HG03097 (cell line): ENCODE measurements at regions not wholly inside any gene's neighbourhood (a gene's known extent, or its start where the extent isn't known, plus 50 kb on each side); places are given as distances from the start of the nearest gene placed in this dataset.

Experiments used
- ATAC-seq: cut with Tn5 transposase; IDR thresholded peaks from one replicate; pipeline ENCODE4 v1.9.1; 2021; ENCODE audit not compliant: unreplicated experiment, low FRiP score

- ATAC-seq: no peak
Observed at GRCh38 chr18:10113121-10114022, 199.6 kb downstream of the VAPA start.

- no peak for ATAC-seq
Observed at GRCh38 chr18:10114717-10115463, 201.1 kb downstream of the VAPA start.

GRCh38 chr18:10116574-10116973, 202.8 kb downstream of the VAPA start:
- no peak for ATAC-seq

GRCh38 chr18:10119528-10119927, 205.7 kb downstream of the VAPA start:
- no peak for ATAC-seq

GRCh38 chr18:10119991-10120390, 206.2 kb downstream of the VAPA start:
- ATAC-seq: no peak

- ATAC-seq: no peak
Observed at GRCh38 chr18:10120622-10121021, 206.8 kb downstream of the VAPA start.

- ATAC-seq: no peak
Observed at GRCh38 chr18:10121028-10121427, 207.2 kb downstream of the VAPA start.

GRCh38 chr18:10121786-10122515, 208.1 kb downstream of the VAPA start:
- ATAC-seq: no peak

- ATAC-seq: no peak
Observed at GRCh38 chr18:10122988-10123950, 209.5 kb downstream of the VAPA start.

- ATAC-seq: no peak
Observed at GRCh38 chr18:10124071-10124470, 210.3 kb downstream of the VAPA start.

GRCh38 chr18:10124557-10124956, 210.7 kb downstream of the VAPA start:
- no peak for ATAC-seq

- ATAC-seq: no peak
Observed at GRCh38 chr18:10124967-10125366, 211.2 kb downstream of the VAPA start.

- no peak for ATAC-seq
Observed at GRCh38 chr18:10127729-10128128, 213.9 kb downstream of the VAPA start.

GRCh38 chr18:10128921-10129501, 215.2 kb downstream of the VAPA start:
- ATAC-seq: no peak

GRCh38 chr18:10130606-10131005, 216.8 kb downstream of the VAPA start:
- no peak for ATAC-seq

- ATAC-seq: no peak
Observed at GRCh38 chr18:10131081-10131459, 217.3 kb downstream of the VAPA start.

GRCh38 chr18:10131460-10132395, 217.9 kb downstream of the VAPA start:
- no peak for ATAC-seq

- ATAC-seq: no peak
Observed at GRCh38 chr18:10133516-10133915, 219.7 kb downstream of the VAPA start.

- no peak for ATAC-seq
Observed at GRCh38 chr18:10134204-10134603, 220.4 kb downstream of the VAPA start.
